Endothelial cell of umbilical vein (primary cell): ENCODE measurements at regions not wholly inside any gene's neighbourhood (a gene's known extent, or its start where the extent isn't known, plus 50 kb on each side); places are given as distances from the start of the nearest gene placed in this dataset.

Experiments
- BruUV-seq: library from RNA; stranded (reverse); fragments of 400-500 nt; replicated peaks from 2 replicates; lab custom pipeline; 2021; lab: Mats Ljungman, UMichigan
- CTCF ChIA-PET: fragments of 300-600, 350-600 bp; sonication (Branson Sonifier 250); formaldehyde crosslinking; loops from one replicate; lab custom pipeline; 2021; ENCODE audit warnings: antibody characterized with exemption, inconsistent platforms; lab: Charles Lee
- POLR2A ChIA-PET: fragments of 300-600, 350-600 bp; sonication (Branson Sonifier 250); formaldehyde crosslinking; loops from one replicate; lab custom pipeline; 2021; ENCODE audit warnings: antibody characterized with exemption, inconsistent platforms; lab: Charles Lee
- DNase-seq: peaks from one replicate; pipeline ENCODE4 v3.0.0-alpha.2; 2011; ENCODE audit warnings: low read depth, low spot score
- FAIRE-seq: peaks from 2 replicates; lab custom pipeline; 2011; peaks lifted over from hg19 to GRCh38; lab: Jason Lieb, UNC
- H2AFZ ChIP-seq: 2 replicates; pipeline ENCODE4 v1.6.0; 2012; ENCODE audit warnings: low read depth, low read length, control low read depth, inconsistent platforms
- H3K27ac ChIP-seq: 2 replicates; pipeline ENCODE4 v1.5.1; 2011; ENCODE audit warnings: low read depth, mild to moderate bottlenecking, control low read depth, low read length, moderate library complexity; ENCODE audit not compliant: insufficient read depth
- H3K27me3 ChIP-seq, 2 experiments: 2 replicates each; pipeline versions ENCODE4 v1.6.0 to v1.6.1; 2011; ENCODE audit warnings: low read length in 2 of 2, mixed read lengths in 1 of 2; ENCODE audit not compliant: control insufficient read depth in 2 of 2, insufficient read depth in 2 of 2
- H3K36me3 ChIP-seq, 2 experiments: 2 replicates in 1 of 2; 3 replicates in 1 of 2; pipeline ENCODE4 v1.5.1; 2011; ENCODE audit warnings: low read length in 2 of 2, mild to moderate bottlenecking in 1 of 2, moderate library complexity in 1 of 2; ENCODE audit not compliant: control insufficient read depth in 2 of 2, insufficient read depth in 2 of 2; ENCODE audit errors: extremely low read depth in 1 of 2
- H3K4me1 ChIP-seq: 3 replicates; pipeline ENCODE4 v1.5.1; 2011; ENCODE audit warnings: mild to moderate bottlenecking, low read length; ENCODE audit not compliant: control insufficient read depth, insufficient read depth; ENCODE audit errors: extremely low read depth
- H3K4me2 ChIP-seq: 2 replicates; pipeline ENCODE4 v1.6.1; 2011; ENCODE audit warnings: low read length, control low read depth, mixed read lengths; ENCODE audit not compliant: insufficient read depth
- H3K4me3 ChIP-seq, 3 experiments: fragments of 200-600 bp in 1 of 3; sonication (generic), shearing (Covaris generic) in 1 of 3; replicated peaks in 1 of 3; 2 replicates each; pipeline ENCODE4 v1.5.1; 2011 to 2016; ENCODE audit warnings: control low read depth in 3 of 3, low read length in 3 of 3, mild to moderate bottlenecking in 2 of 3, inconsistent platforms in 1 of 3, low read depth in 1 of 3, moderate library complexity in 1 of 3; ENCODE audit not compliant: insufficient read depth in 1 of 3
- H3K79me2 ChIP-seq: 2 replicates; pipeline ENCODE4 v1.6.0; 2012; ENCODE audit warnings: low read length, inconsistent platforms; ENCODE audit not compliant: control insufficient read depth, insufficient read depth
- H3K9ac ChIP-seq: replicated peaks from 2 replicates; pipeline ENCODE3; 2011; ENCODE audit warnings: low read length, control low read depth; ENCODE audit not compliant: insufficient read depth; ENCODE audit errors: extremely low read depth
- H3K9me1 ChIP-seq: replicated peaks from 3 replicates; pipeline ENCODE4 v1.6.0; 2011; ENCODE audit warnings: mild to moderate bottlenecking, low read length; ENCODE audit not compliant: control insufficient read depth, insufficient read depth; ENCODE audit errors: extremely low read depth
- H3K9me3 ChIP-seq: replicated peaks from 2 replicates; pipeline ENCODE4 v1.5.1; 2012; ENCODE audit warnings: low read length, inconsistent platforms; ENCODE audit not compliant: control insufficient read depth, insufficient read depth
- H4K20me1 ChIP-seq: replicated peaks from 2 replicates; pipeline ENCODE3; 2011; ENCODE audit warnings: mild to moderate bottlenecking, low read length; ENCODE audit not compliant: control insufficient read depth, insufficient read depth; ENCODE audit errors: extremely low read depth
- EZH2 ChIP-seq: IDR thresholded peaks from 2 replicates; pipeline ENCODE4 v1.6.1; 2012; ENCODE audit warnings: borderline replicate concordance, low read depth, mild to moderate bottlenecking, moderate library complexity, low read length, inconsistent platforms; ENCODE audit not compliant: severe bottlenecking
- FOS ChIP-seq: IDR thresholded peaks from 2 replicates; pipeline ENCODE4 v1.6.1; 2011; ENCODE audit warnings: mild to moderate bottlenecking, low read length, moderate library complexity, borderline replicate concordance; ENCODE audit not compliant: insufficient read depth
- GATA2 ChIP-seq: IDR thresholded peaks from 2 replicates; pipeline ENCODE4 v1.7.0; 2011; ENCODE audit warnings: low read depth, mild to moderate bottlenecking, moderate library complexity, mixed read lengths, low read length; ENCODE audit not compliant: insufficient read length, insufficient read depth
- JUN ChIP-seq: IDR thresholded peaks from 2 replicates; pipeline ENCODE4 v1.6.1; 2011; ENCODE audit warnings: borderline replicate concordance, low read depth; ENCODE audit not compliant: insufficient read length, insufficient read depth
- MYC ChIP-seq: IDR thresholded peaks from one replicate; pipeline ENCODE4 v1.6.1; 2011; ENCODE audit warnings: mild to moderate bottlenecking, low read depth, low read length
- POLR2A ChIP-seq: IDR thresholded peaks from 2 replicates; pipeline ENCODE4 v1.6.1; 2012; ENCODE audit warnings: low read depth, mild to moderate bottlenecking, control low read depth, low read length
- POLR2AphosphoS5 ChIP-seq: IDR thresholded peaks from 2 replicates; pipeline ENCODE4 v1.6.1; 2012; ENCODE audit warnings: low read depth, mild to moderate bottlenecking, control low read depth, low read length, moderate library complexity; ENCODE audit not compliant: insufficient read depth
- dilution Hi-C: fragments of 300-500 bp; cut with MboI; formaldehyde crosslinking; loops from one replicate; pipeline ENCODE4 v1.15.0; 2019; ENCODE audit warnings: low sequenced_read_pairs; ENCODE audit not compliant: extremely low pct_ligation_motif_present
- intact Hi-C: fragments of 100-400 bp; cut with micrococcal nuclease; formaldehyde crosslinking; loops from one replicate; pipeline ENCODE4 v1.10.0; 2022
- TF ChIP-seq, protein P1 (sequence below): IDR thresholded peaks from 2 replicates; pipeline ENCODE4 v1.6.1; 2011; ENCODE audit not compliant: insufficient read depth, insufficient read length
- TF ChIP-seq, protein P2 (sequence below), 2 donors: IDR thresholded peaks; 1 replicate in 1 of 2; 2 replicates in 1 of 2; pipeline ENCODE4 v1.5.1; 2011; ENCODE audit warnings: low read length in 2 of 2, mild to moderate bottlenecking in 2 of 2, moderate library complexity in 2 of 2, control low read depth in 1 of 2, inconsistent platforms in 1 of 2, low read depth in 1 of 2; ENCODE audit not compliant: insufficient read depth in 1 of 2; ENCODE audit errors: extremely low read depth in 1 of 2

DNA sequence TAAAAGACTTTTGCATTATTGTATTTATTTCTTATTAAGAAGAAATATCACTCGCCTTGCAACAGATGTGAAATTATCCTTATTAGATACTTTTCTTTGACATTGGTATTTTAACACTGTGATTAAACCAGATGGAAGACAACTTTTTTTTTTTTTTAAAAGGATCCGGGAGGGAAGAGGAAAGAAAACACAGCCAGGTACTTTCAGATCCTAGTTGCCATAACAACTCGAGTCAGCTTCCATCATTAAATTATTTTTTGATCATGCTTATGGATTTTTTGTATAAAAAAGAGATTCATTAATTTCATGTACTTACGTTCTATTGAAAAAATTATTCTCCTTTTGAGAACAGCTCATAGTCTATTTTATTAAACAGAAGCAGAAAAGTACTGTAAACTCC is 515.7 kb downstream of the TBC1D4 start:
- H3K9me1 ChIP-seq, result no peaks in the 10 kb centered on the region
- DNase-seq, result no peak
- H4K20me1 ChIP-seq, result no peaks in the 10 kb centered on the region
- CTCF ChIA-PET, result interaction anchor here (1.4 kb wide), 1 partner anchor 253 kb away, joined by 4 read pairs; no protein-coding TSS in a partner anchor
- no TSS peak for BruUV-seq
- no peak overlapping the region for H3K27ac ChIP-seq
- POLR2A ChIA-PET, result no interaction called here
- no peak for FAIRE-seq
- H3K27me3 ChIP-seq, result peaks cover 5 to 8% of the 10 kb centered on the region in 2 experiments
- peaks cover 9% of the 10 kb centered on the region for H3K4me1 ChIP-seq
- H3K4me2 ChIP-seq, result no peak overlapping the region
- no peaks in the 10 kb centered on the region for H3K9me3 ChIP-seq
- no peaks in the 10 kb centered on the region for H3K79me2 ChIP-seq
- intact Hi-C loops (loop anchor here (5.0 kb wide), 1 partner anchor 251 kb away; no protein-coding TSS in a partner anchor), dilution Hi-C loops (no loop called here)
- TF ChIP-seq MYC, result no peak
- TF ChIP-seq GATA2, result no peak
- no peak for TF ChIP-seq EZH2
- no peak for TF ChIP-seq JUN
- no peak for TF ChIP-seq POLR2AphosphoS5
- TF ChIP-seq, protein P1, sequence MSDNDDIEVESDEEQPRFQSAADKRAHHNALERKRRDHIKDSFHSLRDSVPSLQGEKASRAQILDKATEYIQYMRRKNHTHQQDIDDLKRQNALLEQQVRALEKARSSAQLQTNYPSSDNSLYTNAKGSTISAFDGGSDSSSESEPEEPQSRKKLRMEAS, result no peak
- no peak for TF ChIP-seq FOS
- TF ChIP-seq, protein P2, sequence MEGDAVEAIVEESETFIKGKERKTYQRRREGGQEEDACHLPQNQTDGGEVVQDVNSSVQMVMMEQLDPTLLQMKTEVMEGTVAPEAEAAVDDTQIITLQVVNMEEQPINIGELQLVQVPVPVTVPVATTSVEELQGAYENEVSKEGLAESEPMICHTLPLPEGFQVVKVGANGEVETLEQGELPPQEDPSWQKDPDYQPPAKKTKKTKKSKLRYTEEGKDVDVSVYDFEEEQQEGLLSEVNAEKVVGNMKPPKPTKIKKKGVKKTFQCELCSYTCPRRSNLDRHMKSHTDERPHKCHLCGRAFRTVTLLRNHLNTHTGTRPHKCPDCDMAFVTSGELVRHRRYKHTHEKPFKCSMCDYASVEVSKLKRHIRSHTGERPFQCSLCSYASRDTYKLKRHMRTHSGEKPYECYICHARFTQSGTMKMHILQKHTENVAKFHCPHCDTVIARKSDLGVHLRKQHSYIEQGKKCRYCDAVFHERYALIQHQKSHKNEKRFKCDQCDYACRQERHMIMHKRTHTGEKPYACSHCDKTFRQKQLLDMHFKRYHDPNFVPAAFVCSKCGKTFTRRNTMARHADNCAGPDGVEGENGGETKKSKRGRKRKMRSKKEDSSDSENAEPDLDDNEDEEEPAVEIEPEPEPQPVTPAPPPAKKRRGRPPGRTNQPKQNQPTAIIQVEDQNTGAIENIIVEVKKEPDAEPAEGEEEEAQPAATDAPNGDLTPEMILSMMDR (IDR thresholded peaks at IDR 0.05; ENCODE audit: extremely low read depth in 1 of 2, insufficient read depth in 1 of 2, low read depth in 1 of 2, low read length in 2 of 2), result no peak
- TF ChIP-seq POLR2A, result no peak
- H3K4me3 ChIP-seq, result no peak overlapping the region
- no peak overlapping the region for H2AFZ ChIP-seq
- H3K9ac ChIP-seq, result no peak overlapping the region
- no peaks in the 10 kb centered on the region for H3K36me3 ChIP-seq
